GM12874 (cell line): ENCODE measurements at regions not wholly inside any gene's neighbourhood (a gene's known extent, or its start where the extent isn't known, plus 50 kb on each side); places are given as distances from the start of the nearest gene placed in this dataset.

Experiments
- TF ChIP-seq, protein P1 (sequence below): IDR thresholded peaks from 2 replicates; pipeline ENCODE4 v1.5.1; 2011; ENCODE audit warnings: low read depth, mild to moderate bottlenecking, control low read depth, low read length, moderate library complexity; ENCODE audit not compliant: insufficient read depth

DNA sequence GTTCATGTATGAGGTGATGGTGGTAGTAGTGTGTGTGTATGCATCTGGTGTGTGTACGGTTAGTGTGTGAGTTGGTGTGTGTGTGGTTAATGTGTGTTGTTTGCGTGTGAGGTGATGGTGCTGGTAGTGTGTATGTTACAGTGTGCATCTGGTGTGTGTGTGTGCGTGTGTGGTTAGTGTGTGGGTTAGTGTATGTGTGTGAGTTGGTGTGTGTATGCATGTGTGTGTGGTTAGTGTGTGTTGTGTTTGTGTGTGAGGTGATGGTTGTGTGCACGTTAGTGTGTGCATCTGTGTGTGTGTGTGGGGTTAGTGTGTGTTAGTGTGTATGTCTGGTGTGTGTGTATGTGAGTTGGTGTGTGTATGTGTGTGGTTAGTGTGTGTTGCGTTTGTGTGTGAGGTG is 153.0 kb downstream of the ACTR3B start:
- TF ChIP-seq, protein P1, sequence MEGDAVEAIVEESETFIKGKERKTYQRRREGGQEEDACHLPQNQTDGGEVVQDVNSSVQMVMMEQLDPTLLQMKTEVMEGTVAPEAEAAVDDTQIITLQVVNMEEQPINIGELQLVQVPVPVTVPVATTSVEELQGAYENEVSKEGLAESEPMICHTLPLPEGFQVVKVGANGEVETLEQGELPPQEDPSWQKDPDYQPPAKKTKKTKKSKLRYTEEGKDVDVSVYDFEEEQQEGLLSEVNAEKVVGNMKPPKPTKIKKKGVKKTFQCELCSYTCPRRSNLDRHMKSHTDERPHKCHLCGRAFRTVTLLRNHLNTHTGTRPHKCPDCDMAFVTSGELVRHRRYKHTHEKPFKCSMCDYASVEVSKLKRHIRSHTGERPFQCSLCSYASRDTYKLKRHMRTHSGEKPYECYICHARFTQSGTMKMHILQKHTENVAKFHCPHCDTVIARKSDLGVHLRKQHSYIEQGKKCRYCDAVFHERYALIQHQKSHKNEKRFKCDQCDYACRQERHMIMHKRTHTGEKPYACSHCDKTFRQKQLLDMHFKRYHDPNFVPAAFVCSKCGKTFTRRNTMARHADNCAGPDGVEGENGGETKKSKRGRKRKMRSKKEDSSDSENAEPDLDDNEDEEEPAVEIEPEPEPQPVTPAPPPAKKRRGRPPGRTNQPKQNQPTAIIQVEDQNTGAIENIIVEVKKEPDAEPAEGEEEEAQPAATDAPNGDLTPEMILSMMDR = no peak

DNA sequence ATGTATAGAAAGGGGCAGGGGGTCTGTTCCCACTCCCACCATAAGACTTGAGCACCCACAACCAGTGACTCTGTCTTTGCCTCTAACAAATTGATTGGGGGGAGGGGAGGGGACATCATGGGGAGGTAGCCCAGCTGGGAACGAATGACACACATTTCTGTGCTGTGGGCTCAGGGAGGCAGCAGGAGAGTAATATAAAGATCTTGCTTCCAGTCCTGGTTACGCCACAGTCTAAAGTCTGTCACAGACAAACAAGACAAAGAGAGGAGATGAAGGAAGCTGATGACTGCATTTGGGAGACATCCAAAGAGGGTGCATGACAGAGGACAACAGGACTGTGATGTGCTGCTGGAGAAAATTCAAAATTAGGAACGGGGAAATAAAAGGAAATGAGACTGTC is 153.9 kb downstream of the ACTR3B start:
- TF ChIP-seq, protein P1 = no peak

DNA sequence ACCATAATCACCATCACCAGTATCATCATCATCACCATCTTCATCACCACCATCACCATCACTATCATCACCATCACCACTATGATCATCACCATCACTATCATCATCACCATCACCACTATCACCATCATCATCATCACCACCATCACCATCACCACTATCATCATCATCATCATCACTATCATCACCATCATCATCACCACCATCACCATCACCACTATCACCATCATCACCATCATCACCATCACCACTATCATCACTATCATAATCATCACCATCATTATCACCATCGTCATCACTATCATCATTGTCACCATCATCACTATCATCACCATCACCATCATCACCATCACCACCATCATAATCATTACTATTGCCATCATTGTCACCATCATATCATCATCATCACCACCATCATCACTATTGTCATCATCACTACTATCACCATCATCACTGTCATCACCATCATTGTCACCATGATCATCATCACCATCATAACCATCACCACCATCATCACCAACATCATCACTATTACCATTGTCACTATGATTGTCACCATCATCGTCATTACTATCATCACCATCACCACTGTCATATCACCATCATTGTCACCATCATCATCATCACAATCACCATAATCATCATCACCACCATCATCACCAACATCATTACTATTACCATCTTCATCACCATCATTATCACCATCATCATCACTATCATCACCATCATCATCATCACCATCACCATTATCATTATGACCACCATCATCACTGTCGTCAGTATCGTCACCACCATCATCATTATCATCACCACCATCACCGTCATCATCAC is 154.7 kb downstream of the ACTR3B start:
- TF ChIP-seq, protein P1 = no peak

DNA sequence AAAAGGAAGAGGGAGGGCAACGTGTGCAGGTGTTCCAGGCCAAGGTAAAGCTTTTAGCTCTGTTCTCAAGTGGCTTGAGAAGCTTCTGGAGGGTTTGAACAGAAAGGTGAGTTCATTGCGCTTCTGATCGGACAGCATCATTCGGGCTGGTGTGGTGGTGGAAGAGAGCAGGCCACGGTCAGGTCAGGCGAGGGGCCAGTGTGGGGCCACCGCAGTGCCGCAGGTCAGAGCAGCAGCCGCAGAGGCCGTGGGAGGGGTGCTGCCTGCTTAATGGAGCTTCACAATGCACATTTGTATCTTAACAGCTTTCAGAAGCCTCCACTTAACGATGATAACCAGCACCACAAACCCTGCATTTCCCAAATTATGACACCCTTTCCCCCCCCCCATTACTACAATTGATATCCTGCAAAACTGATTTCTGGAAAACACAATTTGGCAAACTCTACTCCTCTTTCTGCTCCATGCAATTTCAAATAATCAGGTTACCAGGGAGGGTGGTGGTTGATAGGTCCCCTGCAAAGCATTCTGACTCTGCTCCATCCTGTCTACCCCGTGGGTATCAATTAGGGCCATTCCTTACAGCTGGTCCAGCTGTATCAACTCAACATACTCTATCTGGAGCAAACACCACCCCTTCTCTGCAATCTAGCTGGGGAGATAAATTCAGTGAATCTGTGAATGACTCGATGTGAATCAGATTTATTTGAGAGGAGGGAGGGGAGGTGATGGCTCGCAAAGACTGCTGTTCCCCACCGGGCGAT is 162.9 kb downstream of the ACTR3B start:
- TF ChIP-seq, protein P1 = no peak

DNA sequence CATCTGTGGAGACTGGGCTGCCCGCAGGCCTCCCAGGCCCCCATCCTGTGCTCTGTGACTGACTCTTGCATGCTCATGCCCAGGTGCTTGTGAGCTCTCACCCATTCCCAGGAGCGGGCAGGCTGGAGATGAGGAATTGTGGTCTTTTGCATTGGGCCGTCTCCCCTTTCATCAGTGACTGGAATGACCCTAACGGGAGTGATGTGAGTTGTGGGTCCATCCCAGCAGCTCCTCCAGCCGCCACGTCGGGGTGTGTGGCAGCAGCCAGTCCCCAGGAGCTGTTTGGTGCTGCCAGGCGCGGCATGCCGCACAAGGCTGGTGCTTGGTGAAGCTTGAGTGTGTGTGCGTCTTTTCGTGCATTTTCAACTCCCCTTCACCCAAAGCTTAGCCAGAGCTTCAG is 164.2 kb downstream of the ACTR3B start:
- TF ChIP-seq, protein P1 = no peak

DNA sequence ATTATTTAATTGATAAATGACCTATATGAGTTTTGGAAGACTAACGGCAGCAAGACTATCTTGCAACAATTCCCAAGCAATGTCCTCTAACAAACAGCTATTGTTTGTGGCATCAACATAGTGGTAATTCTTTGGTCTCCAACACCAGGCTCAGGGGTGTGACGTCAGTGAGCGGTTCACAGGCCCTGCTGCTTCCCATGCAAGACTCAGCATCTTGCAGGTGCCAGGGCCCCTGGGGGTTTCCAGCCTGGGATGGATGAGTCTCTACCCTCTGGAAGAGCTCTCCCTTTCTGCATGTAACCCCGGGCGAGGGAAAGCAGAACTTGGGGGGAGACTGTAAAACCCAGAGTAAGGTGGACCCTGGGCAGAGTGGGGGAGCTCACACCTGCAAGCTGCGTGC is 164.7 kb downstream of the ACTR3B start:
- TF ChIP-seq, protein P1 = no peak

DNA sequence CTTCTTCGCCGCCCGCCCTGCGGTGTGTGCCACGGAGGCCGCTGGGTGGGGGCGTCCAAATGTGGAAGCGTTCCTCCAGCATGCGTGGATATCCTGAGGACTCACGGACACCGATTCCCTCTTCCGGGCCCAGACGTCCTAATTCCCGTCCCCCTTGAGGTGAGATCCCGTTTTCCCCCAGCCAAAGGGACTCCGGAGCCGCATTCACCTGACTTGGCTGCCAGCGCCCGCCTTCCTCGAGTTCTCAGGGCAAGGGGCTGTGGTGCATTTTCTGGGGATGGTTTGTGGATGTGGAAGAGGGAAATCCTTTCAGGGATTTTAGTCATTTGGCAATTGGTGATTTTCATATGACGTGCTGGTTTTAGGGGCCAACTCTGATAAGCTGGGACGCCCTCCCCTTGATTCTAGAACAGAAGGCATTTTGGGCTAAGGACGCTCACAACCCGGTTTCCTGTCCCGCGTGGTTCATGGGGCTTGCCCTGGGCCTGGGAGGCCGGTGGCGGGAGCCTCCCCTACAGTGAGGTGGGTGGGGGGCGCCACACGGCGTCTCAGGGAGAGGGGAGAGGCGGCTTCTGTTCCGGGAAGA is 165.4 kb downstream of the ACTR3B start:
- TF ChIP-seq, protein P1 = no peak
